Mesodermal cell (in vitro differentiated cells): ENCODE measurements at regions not wholly inside any gene's neighbourhood (a gene's known extent, or its start where the extent isn't known, plus 50 kb on each side); places are given as distances from the start of the nearest gene placed in this dataset.

Experiments used
- H3K27ac ChIP-seq: 2 replicates; pipeline ENCODE4 v1.7.0; 2013; ENCODE audit warnings: mild to moderate bottlenecking, low read depth, low read length, moderate library complexity; ENCODE audit not compliant: severe bottlenecking
- H3K36me3 ChIP-seq: 2 replicates; pipeline ENCODE4 v1.7.1; 2013; ENCODE audit warnings: mild to moderate bottlenecking, low read length, moderate library complexity; ENCODE audit not compliant: control insufficient read depth, insufficient read depth
- H3K4me1 ChIP-seq: one replicate; pipeline ENCODE4 v1.7.1; 2013; ENCODE audit warnings: mild to moderate bottlenecking, low read length; ENCODE audit not compliant: insufficient read depth, control insufficient read depth, poor library complexity, severe bottlenecking
- H3K4me3 ChIP-seq: 2 replicates; pipeline ENCODE4 v1.7.0; 2013; ENCODE audit warnings: low read length, control low read depth, mild to moderate bottlenecking; ENCODE audit not compliant: insufficient read depth, poor library complexity, severe bottlenecking; ENCODE audit errors: extremely low read depth
- H3K9me3 ChIP-seq: 2 replicates; pipeline ENCODE4 v1.7.1; 2013; ENCODE audit warnings: mild to moderate bottlenecking, low read length, moderate library complexity; ENCODE audit not compliant: control insufficient read depth
- WGBS, 2 experiments: methylation state at CpG; one replicate each; pipeline ENCODE4 v1.1.5; 2013; ENCODE audit warnings: missing lambda C conversion rate in 2 of 2; ENCODE audit not compliant: insufficient coverage in 2 of 2; 5-methylcytosine and 5-hydroxymethylcytosine counted together

GRCh38 chr2:195390686-195391321 lies 266.2 kb upstream of the SLC39A10 start:
- no peaks in the 10 kb centered on the region for H3K36me3 ChIP-seq
- no peak overlapping the region for H3K4me3 ChIP-seq
- H3K9me3 ChIP-seq, result no peaks in the 10 kb centered on the region
- H3K27ac ChIP-seq, result no peak overlapping the region
- no peaks in the 10 kb centered on the region for H3K4me1 ChIP-seq
- no CpG with 5 or more reads among the region's 2 CpGs for WGBS, 2 experiments

DNA sequence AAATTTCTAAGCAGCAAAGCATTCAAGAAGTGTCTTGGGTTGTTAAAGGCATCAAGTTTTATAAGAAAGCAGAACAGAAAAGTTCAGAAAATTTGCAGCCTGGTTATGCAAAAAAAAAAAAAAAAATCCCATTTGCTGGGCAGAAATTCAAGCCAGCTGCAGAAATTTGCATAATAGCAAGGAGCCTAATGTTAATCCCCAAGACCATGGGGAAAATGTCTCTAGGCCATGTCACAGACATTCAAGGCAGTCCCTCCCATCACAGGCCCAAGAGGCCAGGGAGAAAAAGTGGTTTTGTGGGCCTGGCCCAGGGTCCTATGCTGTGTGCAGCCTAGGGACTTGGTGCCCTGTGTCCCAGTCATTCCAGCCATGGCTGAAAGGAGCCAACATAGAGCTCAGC lies 269.0 kb upstream of the SLC39A10 start:
- no peaks in the 10 kb centered on the region for H3K9me3 ChIP-seq
- H3K36me3 ChIP-seq, result no peaks in the 10 kb centered on the region
- no peak overlapping the region for H3K4me3 ChIP-seq
- no peaks in the 10 kb centered on the region for H3K4me1 ChIP-seq
- no peak overlapping the region for H3K27ac ChIP-seq

GRCh38 chr2:195382186-195382585 lies 274.8 kb upstream of the SLC39A10 start:
- H3K36me3 ChIP-seq, result no peaks in the 10 kb centered on the region
- 83 to 100% methylated on average over 1 of the region's 2 CpGs for WGBS, 2 experiments
- no peak overlapping the region for H3K27ac ChIP-seq
- no peak overlapping the region for H3K4me3 ChIP-seq
- H3K9me3 ChIP-seq, result no peaks in the 10 kb centered on the region
- H3K4me1 ChIP-seq, result no peaks in the 10 kb centered on the region

GRCh38 chr2:195370167-195370943 lies 286.7 kb upstream of the SLC39A10 start:
- Histone ChIP-seq H3K36me3 (no peaks in the 10 kb centered on the region), H3K27ac (no peak overlapping the region), H3K4me1 (no peaks in the 10 kb centered on the region), H3K4me3 (no peak overlapping the region), H3K9me3 (no peaks in the 10 kb centered on the region)
- 90 to 100% methylated on average over 2 of the region's 4 CpGs for WGBS, 2 experiments

- Histone ChIP-seq H3K27ac (no peak overlapping the region), H3K4me1 (no peaks in the 10 kb centered on the region), H3K36me3 (no peaks in the 10 kb centered on the region), H3K4me3 (no peak overlapping the region), H3K9me3 (no peaks in the 10 kb centered on the region)
- 0% methylated on average over 1 of the region's 1 CpG for whole genome bisulfite sequencing, 2 experiments
Observed at GRCh38 chr2:195369218-195369587, 287.8 kb upstream of the SLC39A10 start.

DNA sequence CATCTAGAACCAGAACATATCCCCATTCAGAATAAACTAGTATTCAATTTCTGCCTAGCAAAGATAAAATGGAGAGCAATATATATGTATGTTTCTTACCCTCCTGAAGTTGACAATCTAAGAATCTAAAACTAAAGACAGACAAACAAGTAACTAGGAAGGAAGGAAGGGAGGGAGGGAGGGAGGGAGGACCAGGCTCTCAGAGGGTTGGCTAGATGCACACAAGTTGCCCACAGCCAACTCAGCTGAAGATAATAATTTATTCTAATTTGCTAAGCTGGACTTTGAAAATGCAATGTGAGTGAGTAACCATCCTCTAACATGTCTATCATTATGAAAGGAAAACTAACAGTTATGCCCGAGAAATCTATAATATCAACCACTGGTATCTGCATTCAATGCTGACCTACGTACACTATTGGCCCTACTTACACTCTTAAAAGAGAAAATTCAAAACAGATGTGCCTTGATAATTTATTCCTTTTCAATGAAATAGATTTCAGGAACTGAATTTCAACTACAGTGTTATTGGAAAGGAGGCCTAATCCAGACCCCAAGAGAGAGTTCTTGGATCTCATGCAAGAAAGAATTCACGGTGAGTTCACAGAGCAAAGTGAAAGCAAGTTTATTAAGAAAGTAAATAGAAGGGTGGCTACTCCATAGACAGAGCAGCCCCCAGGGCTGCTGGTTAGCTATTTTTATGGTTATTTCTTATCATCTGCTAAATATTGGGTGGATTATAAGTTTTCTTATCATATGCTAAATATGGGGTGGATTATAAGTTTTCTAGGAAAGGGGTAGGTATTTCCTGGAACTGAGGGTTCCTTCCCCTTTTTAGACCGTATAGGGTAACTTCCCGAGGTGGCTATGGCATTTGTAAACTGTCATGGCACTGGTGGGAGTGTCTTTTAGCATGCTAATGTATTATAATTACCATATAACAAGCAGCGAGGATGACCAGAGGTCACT lies 288.5 kb upstream of the SLC39A10 start:
- no peaks in the 10 kb centered on the region for H3K9me3 ChIP-seq
- 100% methylated on average over 1 of the region's 6 CpGs; no CpG with 5 or more reads in 1 of the 2 experiments for WGBS, 2 experiments
- H3K36me3 ChIP-seq, result no peaks in the 10 kb centered on the region
- H3K4me1 ChIP-seq, result no peaks in the 10 kb centered on the region
- no peak overlapping the region for H3K4me3 ChIP-seq
- no peak overlapping the region for H3K27ac ChIP-seq

DNA sequence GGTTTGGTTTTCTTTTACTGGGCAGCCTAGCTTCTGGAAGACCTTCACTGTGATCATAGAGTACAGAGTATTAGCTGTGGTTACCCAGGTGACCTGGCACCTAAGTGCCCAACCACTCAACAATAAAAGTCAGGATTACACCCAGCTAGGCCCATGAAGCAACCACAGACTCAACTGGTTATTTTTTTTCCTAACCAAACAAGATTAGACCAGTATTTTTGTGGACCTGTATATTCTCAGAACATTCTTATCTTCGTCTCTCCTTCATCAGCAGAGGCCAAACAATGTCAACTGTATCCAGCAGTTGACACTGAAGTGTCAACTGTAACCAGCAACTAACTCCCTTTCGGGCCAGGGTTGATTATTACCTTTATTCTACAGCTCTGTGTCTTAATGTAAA lies 289.2 kb upstream of the SLC39A10 start:
- Histone ChIP-seq H3K36me3 (no peaks in the 10 kb centered on the region), H3K9me3 (no peaks in the 10 kb centered on the region), H3K27ac (no peak overlapping the region), H3K4me1 (no peaks in the 10 kb centered on the region), H3K4me3 (no peak overlapping the region)
- 80 to 100% methylated on average over 1 of the region's 2 CpGs for WGBS, 2 experiments

DNA sequence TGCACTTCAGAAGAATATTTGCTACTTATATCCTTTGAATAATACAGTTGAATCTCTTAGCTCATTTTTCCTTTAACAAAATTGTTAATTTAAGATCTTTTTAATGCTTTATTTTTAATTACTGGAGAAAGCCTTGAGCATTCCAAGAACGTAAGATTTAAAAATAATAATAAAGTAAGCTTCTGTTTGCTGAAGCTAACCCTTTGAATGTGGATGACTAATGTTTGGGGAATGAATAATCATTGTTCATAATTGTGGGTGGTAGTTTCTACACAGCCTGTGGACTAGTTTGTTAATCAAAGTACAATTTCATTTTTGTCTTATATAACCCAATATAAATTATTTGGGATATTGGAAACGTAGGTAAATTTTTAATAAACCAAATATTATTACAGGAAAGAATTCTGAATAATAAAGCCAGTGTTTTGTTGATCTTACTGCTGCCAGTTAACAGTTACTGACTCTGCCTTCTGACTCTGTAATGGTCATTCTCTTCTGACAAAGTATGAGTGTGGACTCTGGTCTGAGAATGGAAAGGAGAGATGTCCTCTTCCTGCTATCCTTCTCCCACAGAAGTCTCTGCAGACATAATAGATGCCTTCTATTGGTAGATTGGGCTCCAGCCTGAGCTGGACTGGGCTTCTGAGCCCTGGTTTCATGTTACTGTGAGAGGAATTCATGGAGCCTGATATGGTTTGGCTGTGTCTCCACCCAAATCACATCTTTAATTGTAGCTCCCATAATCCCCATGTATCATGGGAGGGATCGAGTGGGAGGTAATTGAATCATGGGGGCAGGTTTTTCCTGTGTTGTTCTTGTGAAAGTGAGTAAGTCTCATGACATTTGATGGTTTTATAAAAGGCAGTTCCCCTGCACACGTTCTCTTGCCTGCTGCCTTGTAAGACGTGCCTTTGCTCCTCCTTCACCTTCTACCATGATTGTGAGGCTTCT lies 292.7 kb upstream of the SLC39A10 start:
- Histone ChIP-seq H3K36me3 (no peaks in the 10 kb centered on the region), H3K4me1 (no peaks in the 10 kb centered on the region), H3K27ac (no peak overlapping the region), H3K9me3 (no peaks in the 10 kb centered on the region), H3K4me3 (no peak overlapping the region)
- 76 to 90% methylated on average over 2 to 3 of the region's 5 CpGs for WGBS, 2 experiments

- no CpG with 5 or more reads among the region's 1 CpG for WGBS, 2 experiments
- Histone ChIP-seq H3K9me3 (no peaks in the 10 kb centered on the region), H3K36me3 (no peaks in the 10 kb centered on the region), H3K4me3 (no peak overlapping the region), H3K4me1 (no peaks in the 10 kb centered on the region), H3K27ac (no peak overlapping the region)
Observed at GRCh38 chr2:195363496-195363895, 293.5 kb upstream of the SLC39A10 start.

DNA sequence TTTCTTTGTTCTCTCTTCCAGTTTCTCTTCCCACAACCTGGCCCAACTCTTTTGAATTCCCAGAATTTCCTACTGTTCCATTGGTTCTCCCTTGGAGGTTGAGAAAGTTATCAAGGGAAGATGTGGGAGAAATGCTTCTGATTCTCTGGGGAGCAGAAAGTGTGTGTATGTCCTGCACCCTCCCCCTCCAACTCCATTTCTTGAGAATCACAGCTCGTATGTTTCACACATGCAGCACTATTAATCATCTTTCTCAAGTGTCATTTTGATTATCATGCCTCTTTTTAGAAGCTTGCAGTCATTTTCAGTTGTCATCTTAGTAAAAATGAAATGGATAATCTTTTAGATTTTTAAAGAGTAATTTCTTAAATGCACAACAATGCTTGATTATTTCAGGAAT lies 296.8 kb upstream of the SLC39A10 start:
- Histone ChIP-seq H3K9me3 (no peaks in the 10 kb centered on the region), H3K4me3 (no peak overlapping the region), H3K36me3 (no peaks in the 10 kb centered on the region), H3K27ac (no peak overlapping the region), H3K4me1 (no peaks in the 10 kb centered on the region)
- WGBS, 2 experiments, result 83% methylated on average over 1 of the region's 1 CpG; no CpG with 5 or more reads in 1 of the 2 experiments
